T-cell (primary cell): ENCODE measurements at regions not wholly inside any gene's neighbourhood (a gene's known extent, or its start where the extent isn't known, plus 50 kb on each side); places are given as distances from the start of the nearest gene placed in this dataset.

Experiments used
- ATAC-seq, 4 experiments: fragments of 200-7000 bp in 3 of 4; fragments of 150-1000 bp in 1 of 4; cut with Tn5 transposase; replicated peaks in 1 of 4; 1 replicate in 3 of 4; 2 replicates in 1 of 4; pipeline ENCODE4 v1.10.0; 2021; ENCODE audit warnings: moderate library complexity in 3 of 4, mild to moderate bottlenecking in 2 of 4, moderate number of reproducible peaks in 1 of 4
- CTCF ChIA-PET, 2 donors: fragments of 300-600 bp; sonication (Branson Sonifier 250); formaldehyde crosslinking; loops; one replicate each; lab custom pipeline; 2022; ENCODE audit warnings: antibody characterized with exemption in 2 of 2; lab: Charles Lee
- POLR2A ChIA-PET, 2 donors: fragments of 300-600 bp; sonication (Branson Sonifier 250); formaldehyde crosslinking; loops; one replicate each; lab custom pipeline; 2022; ENCODE audit warnings: antibody characterized with exemption in 2 of 2; lab: Charles Lee
- DNase-seq, 35 experiments: peaks; one replicate each; pipeline versions ENCODE4 v3.0.0 to v3.0.0-alpha.2; 2013 to 2023
- H3K27ac ChIP-seq: one replicate; pipeline ENCODE4 v1.5.1; 2013; ENCODE audit warnings: low read length
- H3K27me3 ChIP-seq, 2 experiments: replicated peaks in 1 of 2; 1 replicate in 1 of 2; 2 replicates in 1 of 2; pipeline versions ENCODE4 v1.6.1 to v1.7.0; 2013; ENCODE audit warnings: low read length in 1 of 2, mixed read lengths in 1 of 2; ENCODE audit not compliant: control insufficient read depth in 2 of 2, insufficient read depth in 2 of 2; ENCODE audit errors: extremely low read depth in 1 of 2
- H3K36me3 ChIP-seq, 2 donors: 1 replicate in 1 of 2; 2 replicates in 1 of 2; pipeline versions ENCODE4 v1.6.1 to v1.7.0; 2013; ENCODE audit warnings: low read length in 1 of 2; ENCODE audit not compliant: control insufficient read depth in 2 of 2, insufficient read depth in 1 of 2; ENCODE audit errors: extremely low read depth in 1 of 2
- H3K4me1 ChIP-seq, 2 experiments: 1 replicate in 1 of 2; 2 replicates in 1 of 2; pipeline versions ENCODE4 v1.6.1 to v1.7.0; 2013; ENCODE audit warnings: low read length in 2 of 2, mixed read lengths in 1 of 2; ENCODE audit not compliant: insufficient read depth in 2 of 2, control insufficient read depth in 1 of 2; ENCODE audit errors: extremely low read depth in 1 of 2
- H3K4me3 ChIP-seq, 2 donors: 1 replicate in 1 of 2; 2 replicates in 1 of 2; pipeline versions ENCODE4 v1.5.1 to v1.7.0; 2013; ENCODE audit warnings: mild to moderate bottlenecking in 2 of 2, low read length in 1 of 2, moderate library complexity in 1 of 2; ENCODE audit not compliant: control insufficient read depth in 1 of 2; ENCODE audit errors: extremely low read depth in 1 of 2
- H3K9me3 ChIP-seq: 2 replicates; pipeline ENCODE4 v1.7.0; 2013
- H3K27ac Mint-ChIP-seq, 2 donors: one replicate each; pipeline ENCODE4 v1.8.0; 2020 to 2021; ENCODE audit warnings: mild to moderate bottlenecking in 2 of 2, mixed read lengths in 2 of 2
- H3K27me3 Mint-ChIP-seq, 2 donors: one replicate each; pipeline ENCODE4 v1.8.0; 2021 to 2022; ENCODE audit warnings: mixed read lengths in 2 of 2
- H3K36me3 Mint-ChIP-seq: one replicate; pipeline ENCODE4 v1.8.0; 2021; ENCODE audit warnings: mixed read lengths
- H3K4me1 Mint-ChIP-seq, 3 donors: one replicate each; pipeline ENCODE4 v1.8.0; 2020 to 2022; ENCODE audit warnings: mixed read lengths in 3 of 3, mild to moderate bottlenecking in 1 of 3
- H3K4me3 Mint-ChIP-seq, 3 donors: one replicate each; pipeline ENCODE4 v1.8.0; 2020 to 2022; ENCODE audit warnings: mild to moderate bottlenecking in 3 of 3, mixed read lengths in 3 of 3, moderate library complexity in 3 of 3
- H3K9me3 Mint-ChIP-seq, 3 donors: one replicate each; pipeline ENCODE4 v1.8.0; 2020 to 2022; ENCODE audit warnings: mixed read lengths in 3 of 3
- WGBS: methylation state at CpG from one replicate; pipeline ENCODE4 v1.1.5; 2013; ENCODE audit warnings: missing lambda C conversion rate; ENCODE audit not compliant: insufficient coverage; 5-methylcytosine and 5-hydroxymethylcytosine counted together

GRCh38 chr2:129231924-129232323, 747.5 kb upstream of the RAB6C start:
- ATAC-seq (no peak), DNase-seq (no peak)
- H3K9me3 Mint-ChIP-seq, result peaks cover 0 to 16% (median 9%) of the 10 kb centered on the region in 3 donors
- H3K4me1 Mint-ChIP-seq, result no peaks in the 10 kb centered on the region
- H3K9me3 ChIP-seq, result no peaks in the 10 kb centered on the region
- no peak overlapping the region for H3K27ac Mint-ChIP-seq
- H3K4me3 Mint-ChIP-seq, result no peak overlapping the region
- no peaks in the 10 kb centered on the region for H3K27me3 Mint-ChIP-seq
- no peak overlapping the region for H3K4me3 ChIP-seq
- H3K4me1 ChIP-seq, result no peaks in the 10 kb centered on the region
- no peaks in the 10 kb centered on the region for H3K36me3 Mint-ChIP-seq
- peaks cover 0 to 6% of the 10 kb centered on the region in 2 experiments for H3K27me3 ChIP-seq
- 89% methylated on average over 3 of the region's 7 CpGs for WGBS
- ChIA-PET POLR2A (no interaction called here), CTCF (no interaction called here)
- H3K36me3 ChIP-seq, result no peaks in the 10 kb centered on the region
- H3K27ac ChIP-seq, result no peak overlapping the region

- no peaks in the 10 kb centered on the region for H3K9me3 ChIP-seq
- H3K27ac ChIP-seq, result no peak overlapping the region
- DNase-seq, result no peak
- Mint-ChIP-seq H3K4me1 (no peaks in the 10 kb centered on the region), H3K4me3 (no peak overlapping the region), H3K27me3 (no peaks in the 10 kb centered on the region), H3K36me3 (no peaks in the 10 kb centered on the region), H3K27ac (no peak overlapping the region), H3K9me3 (peaks cover 0 to 17% (median 12%) of the 10 kb centered on the region in 3 donors)
- H3K4me3 ChIP-seq, result no peak overlapping the region
- CTCF ChIA-PET, result interaction anchor here in 1 of 2 donors (0.6 kb wide), 1 partner anchor 58 kb away, joined by 3 read pairs; no protein-coding TSS in a partner anchor
- peaks cover 0 to 6% of the 10 kb centered on the region in 2 experiments for H3K27me3 ChIP-seq
- H3K4me1 ChIP-seq, result no peaks in the 10 kb centered on the region
- no peaks in the 10 kb centered on the region for H3K36me3 ChIP-seq
- WGBS, result 76% methylated on average over 8 of the region's 9 CpGs
- ATAC-seq, result no peak
- POLR2A ChIA-PET, result no interaction called here
These were observed 746.3 kb upstream of the RAB6C start for GRCh38 chr2:129233166-129233565.

DNA sequence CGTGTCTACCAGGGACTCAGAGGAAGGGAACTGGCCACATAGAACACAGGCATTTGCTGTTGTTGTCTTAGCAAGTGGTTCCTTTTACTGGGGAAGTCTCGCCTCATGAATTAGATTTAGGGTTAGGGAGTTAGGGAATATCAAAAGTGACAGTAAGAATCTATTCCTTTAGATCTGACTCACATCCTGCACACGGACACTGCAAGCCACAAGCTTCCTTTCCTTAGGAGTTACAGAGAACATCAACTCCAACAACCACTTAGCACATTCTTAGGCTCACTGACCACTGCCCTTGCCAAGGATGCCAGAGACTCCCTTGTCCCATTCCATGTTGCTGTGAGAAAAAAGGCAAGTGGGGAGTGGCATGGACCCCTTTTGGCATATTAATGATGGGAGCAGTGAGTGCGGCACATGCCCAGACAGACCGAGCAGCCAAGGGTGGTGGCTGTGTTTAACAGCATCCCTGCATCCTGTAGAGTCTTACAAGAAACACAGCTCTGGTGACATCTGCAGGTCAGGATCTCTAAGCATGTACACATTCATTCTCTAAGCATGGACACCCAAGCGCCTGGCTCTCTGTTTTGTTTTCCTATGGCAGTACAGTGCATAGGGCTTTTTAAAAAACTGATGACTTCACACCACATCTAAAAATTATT, 745.6 kb upstream of the RAB6C start:
- no peak for ATAC-seq
- H3K27me3 ChIP-seq, result peaks cover 0 to 6% of the 10 kb centered on the region in 2 experiments
- H3K4me1 Mint-ChIP-seq, result no peaks in the 10 kb centered on the region
- no peaks in the 10 kb centered on the region for H3K36me3 Mint-ChIP-seq
- no peak overlapping the region for H3K27ac ChIP-seq
- CTCF ChIA-PET, result no interaction called here
- no peaks in the 10 kb centered on the region for H3K4me1 ChIP-seq
- DNase-seq, result no peak
- no peaks in the 10 kb centered on the region for H3K9me3 ChIP-seq
- no peaks in the 10 kb centered on the region for H3K36me3 ChIP-seq
- H3K4me3 ChIP-seq, result no peak overlapping the region
- no peaks in the 10 kb centered on the region for H3K27me3 Mint-ChIP-seq
- no peak overlapping the region for H3K27ac Mint-ChIP-seq
- POLR2A ChIA-PET, result no interaction called here
- H3K4me3 Mint-ChIP-seq, result no peak overlapping the region
- WGBS, result 79% methylated on average over 2 of the region's 6 CpGs
- peaks cover 0 to 17% (median 12%) of the 10 kb centered on the region in 3 donors for H3K9me3 Mint-ChIP-seq

DNA sequence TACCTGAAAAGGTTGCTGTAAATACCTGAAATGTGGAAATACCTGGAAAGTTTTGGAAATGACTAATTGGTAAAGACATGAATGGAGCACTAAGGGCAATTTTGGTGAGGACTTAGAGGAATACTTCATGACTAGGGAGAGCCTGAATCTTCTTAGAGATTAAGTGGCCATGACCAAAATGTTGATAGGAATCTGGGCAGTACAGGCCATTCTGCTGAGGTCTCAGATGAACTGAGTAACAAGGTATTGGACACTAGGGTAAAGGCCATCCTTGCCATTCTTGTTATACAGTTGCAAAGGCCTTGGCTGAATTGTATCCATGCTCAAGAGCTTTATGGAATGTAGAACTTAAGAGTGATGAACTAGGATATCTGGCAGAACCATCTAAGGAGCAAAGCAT, 742.9 kb upstream of the RAB6C start:
- Histone ChIP-seq H3K27ac (no peak overlapping the region), H3K4me1 (no peaks in the 10 kb centered on the region), H3K4me3 (no peak overlapping the region), H3K36me3 (no peaks in the 10 kb centered on the region), H3K27me3 (peaks cover 0 to 3% of the 10 kb centered on the region in 2 experiments), H3K9me3 (no peaks in the 10 kb centered on the region)
- Mint-ChIP-seq H3K9me3 (peaks cover 0 to 17% (median 12%) of the 10 kb centered on the region in 3 donors), H3K36me3 (no peaks in the 10 kb centered on the region), H3K4me3 (no peak overlapping the region), H3K27me3 (no peaks in the 10 kb centered on the region), H3K27ac (no peak overlapping the region), H3K4me1 (no peaks in the 10 kb centered on the region)
- CTCF ChIA-PET, result no interaction called here
- ATAC-seq (no peak), DNase-seq (no peak)
- POLR2A ChIA-PET, result no interaction called here

DNA sequence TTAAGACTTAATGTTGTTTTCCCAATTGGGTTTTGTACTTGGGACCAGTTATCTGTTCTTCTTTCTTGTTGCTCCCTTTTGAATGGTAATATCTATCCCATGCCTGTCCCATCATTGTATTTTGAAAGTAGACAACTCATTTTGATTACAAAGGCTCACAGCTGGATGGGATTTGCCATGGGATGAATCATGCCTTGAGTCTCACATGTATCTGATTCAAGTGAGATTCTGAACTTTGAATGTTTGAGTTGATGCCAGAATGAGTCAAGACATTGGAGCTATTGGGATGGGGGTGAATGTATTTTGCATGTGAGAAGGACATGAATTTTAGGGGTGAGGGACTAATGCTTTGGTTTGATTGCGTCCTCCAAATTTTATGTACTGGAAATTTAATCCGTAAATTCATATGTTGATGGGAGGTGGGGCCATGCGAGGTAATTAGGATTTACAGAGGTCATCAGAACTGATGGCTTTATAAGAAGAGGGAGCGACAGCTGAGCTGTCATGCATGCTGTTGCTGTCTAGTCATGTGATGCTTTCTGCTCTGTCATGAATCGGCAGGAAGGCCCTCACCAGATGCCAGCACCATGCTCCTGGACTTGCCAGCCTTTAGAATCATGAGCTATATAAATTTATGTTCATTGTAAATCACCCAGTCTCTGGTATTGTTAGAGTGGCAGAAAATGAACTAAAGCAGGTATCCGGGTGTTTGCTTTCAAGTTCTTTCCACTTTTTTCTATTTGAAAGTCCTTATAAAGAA, 741.3 kb upstream of the RAB6C start:
- POLR2A ChIA-PET, result no interaction called here
- WGBS, result 90% methylated on average over 4 of the region's 6 CpGs
- H3K27ac Mint-ChIP-seq, result no peak overlapping the region
- no peak for DNase-seq
- no peaks in the 10 kb centered on the region for H3K9me3 ChIP-seq
- H3K36me3 ChIP-seq, result no peaks in the 10 kb centered on the region
- ATAC-seq, result no peak
- H3K27me3 Mint-ChIP-seq, result peaks cover 0 to 3% of the 10 kb centered on the region in 2 donors
- CTCF ChIA-PET, result no interaction called here
- H3K27ac ChIP-seq, result no peak overlapping the region
- H3K27me3 ChIP-seq, result peaks cover 0 to 4% of the 10 kb centered on the region in 2 experiments
- H3K36me3 Mint-ChIP-seq, result no peaks in the 10 kb centered on the region
- H3K9me3 Mint-ChIP-seq, result peaks cover 0 to 17% (median 12%) of the 10 kb centered on the region in 3 donors
- H3K4me1 Mint-ChIP-seq, result no peaks in the 10 kb centered on the region
- no peaks in the 10 kb centered on the region for H3K4me1 ChIP-seq
- no peak overlapping the region for H3K4me3 Mint-ChIP-seq
- H3K4me3 ChIP-seq, result no peak overlapping the region

GRCh38 chr2:129239141-129239540, 740.3 kb upstream of the RAB6C start:
- H3K27me3 ChIP-seq, result peaks cover 0 to 4% of the 10 kb centered on the region in 2 experiments
- CTCF ChIA-PET, result no interaction called here
- no peaks in the 10 kb centered on the region for H3K36me3 Mint-ChIP-seq
- no peak for DNase-seq
- H3K9me3 Mint-ChIP-seq, result peaks cover 0 to 17% (median 12%) of the 10 kb centered on the region in 3 donors
- POLR2A ChIA-PET, result no interaction called here
- H3K27me3 Mint-ChIP-seq, result peaks cover 0 to 3% of the 10 kb centered on the region in 2 donors
- H3K9me3 ChIP-seq, result no peaks in the 10 kb centered on the region
- H3K4me1 Mint-ChIP-seq, result no peaks in the 10 kb centered on the region
- H3K4me1 ChIP-seq, result no peaks in the 10 kb centered on the region
- H3K4me3 ChIP-seq, result no peak overlapping the region
- H3K27ac Mint-ChIP-seq, result no peak overlapping the region
- no peak overlapping the region for H3K4me3 Mint-ChIP-seq
- no peak overlapping the region for H3K27ac ChIP-seq
- no peak for ATAC-seq
- WGBS, result no CpG with 5 or more reads among the region's 2 CpGs
- H3K36me3 ChIP-seq, result no peaks in the 10 kb centered on the region
